Prostate gland (tissue), 2 donors: ENCODE measurements at regions not wholly inside any gene's neighbourhood (a gene's known extent, or its start where the extent isn't known, plus 50 kb on each side); places are given as distances from the start of the nearest gene placed in this dataset.

Experiments
- CTCF ChIP-seq, 4 experiments: fragments of 200-600 bp in 2 of 4; fragments of 450-650 bp in 2 of 4; sonication (generic) in 2 of 4; IDR thresholded peaks; 1 replicate in 3 of 4; 2 replicates in 1 of 4; pipeline ENCODE4 v1.5.1; 2016 to 2019; ENCODE audit warnings: antibody characterized with exemption in 4 of 4, mild to moderate bottlenecking in 2 of 4, moderate library complexity in 2 of 4
- POLR2AphosphoS5 ChIP-seq: sonication (generic); formaldehyde crosslinking; IDR thresholded peaks from one replicate; pipeline ENCODE4 v1.6.1; 2017; ENCODE audit warnings: antibody characterized with exemption

GRCh38 chr5:125550274-125550673 lies 803.8 kb upstream of the ZNF608 start:
- no peak for TF ChIP-seq CTCF (IDR thresholded peaks at IDR 0.05)
- TF ChIP-seq POLR2AphosphoS5, result no peak
